ENCODE measurements at regions not wholly inside any gene's neighbourhood (a gene's known extent, or its start where the extent isn't known, plus 50 kb on each side); places are given as distances from the start of the nearest gene placed in this dataset.

GRCh38 chr9:88274078-88274477 is 114.2 kb upstream of the SPIN1 start:
- TF ChIP-seq, protein P1, sequence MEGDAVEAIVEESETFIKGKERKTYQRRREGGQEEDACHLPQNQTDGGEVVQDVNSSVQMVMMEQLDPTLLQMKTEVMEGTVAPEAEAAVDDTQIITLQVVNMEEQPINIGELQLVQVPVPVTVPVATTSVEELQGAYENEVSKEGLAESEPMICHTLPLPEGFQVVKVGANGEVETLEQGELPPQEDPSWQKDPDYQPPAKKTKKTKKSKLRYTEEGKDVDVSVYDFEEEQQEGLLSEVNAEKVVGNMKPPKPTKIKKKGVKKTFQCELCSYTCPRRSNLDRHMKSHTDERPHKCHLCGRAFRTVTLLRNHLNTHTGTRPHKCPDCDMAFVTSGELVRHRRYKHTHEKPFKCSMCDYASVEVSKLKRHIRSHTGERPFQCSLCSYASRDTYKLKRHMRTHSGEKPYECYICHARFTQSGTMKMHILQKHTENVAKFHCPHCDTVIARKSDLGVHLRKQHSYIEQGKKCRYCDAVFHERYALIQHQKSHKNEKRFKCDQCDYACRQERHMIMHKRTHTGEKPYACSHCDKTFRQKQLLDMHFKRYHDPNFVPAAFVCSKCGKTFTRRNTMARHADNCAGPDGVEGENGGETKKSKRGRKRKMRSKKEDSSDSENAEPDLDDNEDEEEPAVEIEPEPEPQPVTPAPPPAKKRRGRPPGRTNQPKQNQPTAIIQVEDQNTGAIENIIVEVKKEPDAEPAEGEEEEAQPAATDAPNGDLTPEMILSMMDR (IDR thresholded peaks at IDR 0.05): no peak
- H3K9me3 ChIP-seq: no peaks in the 10 kb centered on the region
- no peak overlapping the region for H3K4me3 ChIP-seq
- intact Hi-C loops (cut with DNase I, micrococcal nuclease): no loop called here
- H3K36me3 ChIP-seq (ENCODE audit: low read depth): no peaks in the 10 kb centered on the region
- ATAC-seq: no peak
- H3K4me1 ChIP-seq (ENCODE audit: low read depth): no peaks in the 10 kb centered on the region
- no peak for DNase-seq

GRCh38 chr9:88272986-88273385 is 115.3 kb upstream of the SPIN1 start:
- DNase-seq: no peak
- H3K4me1 ChIP-seq (ENCODE audit: low read depth): no peaks in the 10 kb centered on the region
- intact Hi-C loops (cut with DNase I, micrococcal nuclease): no loop called here
- ATAC-seq: no peak
- H3K4me3 ChIP-seq: no peak overlapping the region
- no peaks in the 10 kb centered on the region for H3K9me3 ChIP-seq
- H3K36me3 ChIP-seq (ENCODE audit: low read depth): no peaks in the 10 kb centered on the region
- TF ChIP-seq, protein P1 (IDR thresholded peaks at IDR 0.05): no peak

GRCh38 chr9:88270413-88270812 is 117.8 kb upstream of the SPIN1 start:
- no peaks in the 10 kb centered on the region for H3K36me3 ChIP-seq (ENCODE audit: low read depth)
- H3K9me3 ChIP-seq: no peaks in the 10 kb centered on the region
- H3K4me1 ChIP-seq (ENCODE audit: low read depth): no peaks in the 10 kb centered on the region
- ATAC-seq: no peak
- TF ChIP-seq, protein P1 (IDR thresholded peaks at IDR 0.05): no peak
- intact Hi-C loops (cut with DNase I, micrococcal nuclease): no loop called here
- H3K4me3 ChIP-seq: no peak overlapping the region
- DNase-seq: no peak

DNA sequence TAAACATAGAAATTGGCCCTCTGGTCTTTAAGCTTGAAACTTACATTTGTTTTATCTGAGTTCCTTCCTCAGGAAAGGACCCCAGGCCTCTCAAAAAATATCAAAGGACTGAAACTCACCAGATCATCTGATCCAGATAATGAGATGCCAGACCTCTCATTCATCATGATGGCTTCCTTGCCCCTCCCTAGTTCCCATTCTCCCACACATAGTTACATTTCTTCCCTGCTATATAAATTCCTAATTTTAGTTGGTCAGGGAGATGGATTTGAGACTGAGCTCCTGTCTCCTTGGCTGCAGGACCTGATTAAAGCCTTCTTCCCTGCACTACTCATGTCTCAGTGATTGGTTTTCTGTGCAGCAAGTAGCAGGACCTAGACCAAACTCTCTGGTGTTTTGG is 119.4 kb upstream of the SPIN1 start:
- Histone ChIP-seq H3K36me3 (ENCODE audit: low read depth) (no peaks in the 10 kb centered on the region), H3K4me3 (no peak overlapping the region), H3K9me3 (no peaks in the 10 kb centered on the region), H3K4me1 (ENCODE audit: low read depth) (no peaks in the 10 kb centered on the region)
- intact Hi-C loops (cut with DNase I, micrococcal nuclease): no loop called here
- TF ChIP-seq, protein P1 (IDR thresholded peaks at IDR 0.05): no peak
- DNase-seq (no peak), ATAC-seq (no peak)

- H3K4me1 ChIP-seq (ENCODE audit: low read depth): no peaks in the 10 kb centered on the region
- ATAC-seq (no peak), DNase-seq (no peak)
- H3K9me3 ChIP-seq: no peaks in the 10 kb centered on the region
- intact Hi-C loops (cut with DNase I, micrococcal nuclease): no loop called here
- no peak overlapping the region for H3K4me3 ChIP-seq
- TF ChIP-seq, protein P1 (IDR thresholded peaks at IDR 0.05): no peak
- no peaks in the 10 kb centered on the region for H3K36me3 ChIP-seq (ENCODE audit: low read depth)
Measured at GRCh38 chr9:88267283-88267682, 121.0 kb upstream of the SPIN1 start.

DNA sequence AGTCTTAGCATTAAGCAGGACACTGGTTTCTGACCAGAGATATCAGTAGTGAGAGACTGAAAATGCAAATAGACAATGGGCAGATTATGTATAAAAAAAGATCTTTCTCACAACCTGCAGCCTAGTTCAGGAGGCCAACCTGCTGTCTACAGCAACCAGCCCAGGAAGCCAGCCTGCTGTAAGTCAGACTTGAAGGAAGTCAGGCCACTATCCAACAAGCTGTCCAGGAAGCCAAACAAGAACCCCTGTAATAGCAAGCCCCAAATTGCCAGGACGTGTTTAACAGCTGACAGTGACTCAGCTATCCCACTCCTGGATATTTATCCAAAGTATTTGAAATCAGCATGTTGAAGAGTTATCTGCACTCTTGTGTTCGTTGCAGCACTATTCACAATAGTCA is 121.8 kb upstream of the SPIN1 start:
- TF ChIP-seq, protein P1 (IDR thresholded peaks at IDR 0.05): no peak
- H3K9me3 ChIP-seq: no peaks in the 10 kb centered on the region
- no peak for ATAC-seq

More for the DNA sequence above, 121.8 kb upstream of the SPIN1 start:
- no peaks in the 10 kb centered on the region for H3K4me1 ChIP-seq (ENCODE audit: low read depth)
- H3K36me3 ChIP-seq (ENCODE audit: low read depth): no peaks in the 10 kb centered on the region
- no peak overlapping the region for H3K4me3 ChIP-seq
- intact Hi-C loops (cut with DNase I, micrococcal nuclease): no loop called here
- no peak for DNase-seq
